ENCODE measurements at regions not wholly inside any gene's neighbourhood (a gene's known extent, or its start where the extent isn't known, plus 50 kb on each side); places are given as distances from the start of the nearest gene placed in this dataset.
"Not testable (repeated sequence)": the region's sequence is repeated elsewhere in the genome, so short reads cannot be mapped to it uniquely, and the experiment has no call there.

- Histone ChIP-seq H3K27me3 (ENCODE audit: control insufficient read depth, insufficient read depth, low read length) (no peaks in the 10 kb centered on the region), H3K9ac (ENCODE audit: low read length) (no peak overlapping the region), H3K4me1 (ENCODE audit: control insufficient read depth, insufficient read depth, low read length) (no peaks in the 10 kb centered on the region), H3K36me3 (ENCODE audit: control insufficient read depth, insufficient read depth, low read length) (no peaks in the 10 kb centered on the region), H3K9me3 (ENCODE audit: control insufficient read depth, low read length) (no peaks in the 10 kb centered on the region), H3K4me3 (ENCODE audit: low read length) (no peak overlapping the region)
Measured at GRCh38 chr5:165031371-165031770, 1526.0 kb downstream of the MAT2B start.

GRCh38 chr5:165035520-165035919 is 1530.1 kb downstream of the MAT2B start:
- Histone ChIP-seq H3K9ac (ENCODE audit: low read length) (no peak overlapping the region), H3K4me1 (ENCODE audit: control insufficient read depth, insufficient read depth, low read length) (no peaks in the 10 kb centered on the region), H3K4me3 (ENCODE audit: low read length) (no peak overlapping the region), H3K36me3 (ENCODE audit: control insufficient read depth, insufficient read depth, low read length) (no peaks in the 10 kb centered on the region), H3K27me3 (ENCODE audit: control insufficient read depth, insufficient read depth, low read length) (no peaks in the 10 kb centered on the region), H3K9me3 (ENCODE audit: control insufficient read depth, low read length) (no peaks in the 10 kb centered on the region)

- no peaks in the 10 kb centered on the region for H3K36me3 ChIP-seq (ENCODE audit: control insufficient read depth, insufficient read depth, low read length)
- H3K27me3 ChIP-seq (ENCODE audit: control insufficient read depth, insufficient read depth, low read length) = no peaks in the 10 kb centered on the region
- no peaks in the 10 kb centered on the region for H3K4me1 ChIP-seq (ENCODE audit: control insufficient read depth, insufficient read depth, low read length)
- H3K4me3 ChIP-seq (ENCODE audit: low read length) = no peak overlapping the region
- H3K9me3 ChIP-seq (ENCODE audit: control insufficient read depth, low read length) = no peaks in the 10 kb centered on the region
- H3K9ac ChIP-seq (ENCODE audit: low read length) = no peak overlapping the region
Measured at GRCh38 chr5:165039748-165040147, 1534.3 kb downstream of the MAT2B start.

- H3K4me1 ChIP-seq (ENCODE audit: control insufficient read depth, insufficient read depth, low read length); H3K9ac ChIP-seq (ENCODE audit: low read length); H3K9me3 ChIP-seq (ENCODE audit: control insufficient read depth, low read length); H3K4me3 ChIP-seq (ENCODE audit: low read length); H3K36me3 ChIP-seq (ENCODE audit: control insufficient read depth, insufficient read depth, low read length); H3K27me3 ChIP-seq (ENCODE audit: control insufficient read depth, insufficient read depth, low read length): not testable (repeated sequence)
Measured at GRCh38 chr5:165045941-165046340, 1540.5 kb downstream of the MAT2B start.

- H3K9ac ChIP-seq (ENCODE audit: low read length) = no peak overlapping the region
- no peaks in the 10 kb centered on the region for H3K4me1 ChIP-seq (ENCODE audit: control insufficient read depth, insufficient read depth, low read length)
- H3K27me3 ChIP-seq (ENCODE audit: control insufficient read depth, insufficient read depth, low read length) = no peaks in the 10 kb centered on the region
- no peaks in the 10 kb centered on the region for H3K9me3 ChIP-seq (ENCODE audit: control insufficient read depth, low read length)
- no peaks in the 10 kb centered on the region for H3K36me3 ChIP-seq (ENCODE audit: control insufficient read depth, insufficient read depth, low read length)
- no peak overlapping the region for H3K4me3 ChIP-seq (ENCODE audit: low read length)
Measured at GRCh38 chr5:165055476-165055875, 1550.1 kb downstream of the MAT2B start.

GRCh38 chr5:165057145-165057544 is 1551.7 kb downstream of the MAT2B start:
- H3K27me3 ChIP-seq (ENCODE audit: control insufficient read depth, insufficient read depth, low read length) = no peaks in the 10 kb centered on the region
- H3K36me3 ChIP-seq (ENCODE audit: control insufficient read depth, insufficient read depth, low read length) = no peaks in the 10 kb centered on the region
- no peaks in the 10 kb centered on the region for H3K4me1 ChIP-seq (ENCODE audit: control insufficient read depth, insufficient read depth, low read length)
- no peak overlapping the region for H3K9ac ChIP-seq (ENCODE audit: low read length)
- H3K4me3 ChIP-seq (ENCODE audit: low read length) = no peak overlapping the region
- no peaks in the 10 kb centered on the region for H3K9me3 ChIP-seq (ENCODE audit: control insufficient read depth, low read length)

- no peaks in the 10 kb centered on the region for H3K9me3 ChIP-seq (ENCODE audit: control insufficient read depth, low read length)
- H3K27me3 ChIP-seq (ENCODE audit: control insufficient read depth, insufficient read depth, low read length) = no peaks in the 10 kb centered on the region
- no peak overlapping the region for H3K9ac ChIP-seq (ENCODE audit: low read length)
- no peak overlapping the region for H3K4me3 ChIP-seq (ENCODE audit: low read length)
- H3K4me1 ChIP-seq (ENCODE audit: control insufficient read depth, insufficient read depth, low read length) = no peaks in the 10 kb centered on the region
- no peaks in the 10 kb centered on the region for H3K36me3 ChIP-seq (ENCODE audit: control insufficient read depth, insufficient read depth, low read length)
Measured at GRCh38 chr5:165066751-165067385, 1561.4 kb downstream of the MAT2B start.

GRCh38 chr5:165076686-165077085 is 1571.3 kb downstream of the MAT2B start:
- H3K4me1 ChIP-seq (ENCODE audit: control insufficient read depth, insufficient read depth, low read length) = no peaks in the 10 kb centered on the region
- H3K36me3 ChIP-seq (ENCODE audit: control insufficient read depth, insufficient read depth, low read length) = no peaks in the 10 kb centered on the region
- no peak overlapping the region for H3K4me3 ChIP-seq (ENCODE audit: low read length)
- H3K27me3 ChIP-seq (ENCODE audit: control insufficient read depth, insufficient read depth, low read length) = no peaks in the 10 kb centered on the region
- no peaks in the 10 kb centered on the region for H3K9me3 ChIP-seq (ENCODE audit: control insufficient read depth, low read length)
- no peak overlapping the region for H3K9ac ChIP-seq (ENCODE audit: low read length)

- H3K27me3 ChIP-seq (ENCODE audit: control insufficient read depth, insufficient read depth, low read length) = no peaks in the 10 kb centered on the region
- no peaks in the 10 kb centered on the region for H3K36me3 ChIP-seq (ENCODE audit: control insufficient read depth, insufficient read depth, low read length)
- H3K4me3 ChIP-seq (ENCODE audit: low read length) = no peak overlapping the region
- H3K9ac ChIP-seq (ENCODE audit: low read length) = no peak overlapping the region
- H3K9me3 ChIP-seq (ENCODE audit: control insufficient read depth, low read length) = no peaks in the 10 kb centered on the region
- no peaks in the 10 kb centered on the region for H3K4me1 ChIP-seq (ENCODE audit: control insufficient read depth, insufficient read depth, low read length)
Measured at GRCh38 chr5:165079389-165079788, 1574.0 kb downstream of the MAT2B start.

- no peak overlapping the region for H3K9ac ChIP-seq (ENCODE audit: low read length)
- H3K27me3 ChIP-seq (ENCODE audit: control insufficient read depth, insufficient read depth, low read length) = no peaks in the 10 kb centered on the region
- no peaks in the 10 kb centered on the region for H3K36me3 ChIP-seq (ENCODE audit: control insufficient read depth, insufficient read depth, low read length)
Measured at GRCh38 chr5:165083394-165083793, 1578.0 kb downstream of the MAT2B start.

GRCh38 chr5:165086465-165086864 is 1581.0 kb downstream of the MAT2B start:
- Histone ChIP-seq H3K36me3 (ENCODE audit: control insufficient read depth, insufficient read depth, low read length) (no peaks in the 10 kb centered on the region), H3K9me3 (ENCODE audit: control insufficient read depth, low read length) (no peaks in the 10 kb centered on the region), H3K9ac (ENCODE audit: low read length) (no peak overlapping the region), H3K27me3 (ENCODE audit: control insufficient read depth, insufficient read depth, low read length) (no peaks in the 10 kb centered on the region), H3K4me3 (ENCODE audit: low read length) (no peak overlapping the region), H3K4me1 (ENCODE audit: control insufficient read depth, insufficient read depth, low read length) (no peaks in the 10 kb centered on the region)

More at GRCh38 chr5:165083394-165083793, 1578.0 kb downstream of the MAT2B start:
- no peaks in the 10 kb centered on the region for H3K4me1 ChIP-seq (ENCODE audit: control insufficient read depth, insufficient read depth, low read length)
- H3K4me3 ChIP-seq (ENCODE audit: low read length) = no peak overlapping the region
- no peaks in the 10 kb centered on the region for H3K9me3 ChIP-seq (ENCODE audit: control insufficient read depth, low read length)

- no peaks in the 10 kb centered on the region for H3K9me3 ChIP-seq (ENCODE audit: control insufficient read depth, low read length)
- no peaks in the 10 kb centered on the region for H3K27me3 ChIP-seq (ENCODE audit: control insufficient read depth, insufficient read depth, low read length)
- H3K36me3 ChIP-seq (ENCODE audit: control insufficient read depth, insufficient read depth, low read length) = no peaks in the 10 kb centered on the region
- H3K9ac ChIP-seq (ENCODE audit: low read length) = no peak overlapping the region
- no peak overlapping the region for H3K4me3 ChIP-seq (ENCODE audit: low read length)
- H3K4me1 ChIP-seq (ENCODE audit: control insufficient read depth, insufficient read depth, low read length) = no peaks in the 10 kb centered on the region
Measured at GRCh38 chr5:165094782-165095181, 1589.4 kb downstream of the MAT2B start.

- H3K9me3 ChIP-seq (ENCODE audit: control insufficient read depth, low read length) = no peaks in the 10 kb centered on the region
- H3K4me1 ChIP-seq (ENCODE audit: control insufficient read depth, insufficient read depth, low read length) = no peaks in the 10 kb centered on the region
- no peaks in the 10 kb centered on the region for H3K36me3 ChIP-seq (ENCODE audit: control insufficient read depth, insufficient read depth, low read length)
- no peak overlapping the region for H3K9ac ChIP-seq (ENCODE audit: low read length)
- H3K27me3 ChIP-seq (ENCODE audit: control insufficient read depth, insufficient read depth, low read length) = no peaks in the 10 kb centered on the region
- H3K4me3 ChIP-seq (ENCODE audit: low read length) = no peak overlapping the region
Measured at GRCh38 chr5:165101709-165102108, 1596.3 kb downstream of the MAT2B start.

Measured in mucosa of stomach (tissue), 1 donor.